SH-SY5Y (cell line): ENCODE measurements at regions not wholly inside any gene's neighbourhood (a gene's known extent, or its start where the extent isn't known, plus 50 kb on each side); places are given as distances from the start of the nearest gene placed in this dataset.

Source experiments
- GATA2 ChIP-seq: IDR thresholded peaks from 2 replicates; pipeline ENCODE4 v1.6.1; 2011; ENCODE audit warnings: mild to moderate bottlenecking, low read depth, low read length
- GATA3 ChIP-seq: IDR thresholded peaks from 2 replicates; pipeline ENCODE4 v1.6.1; 2011; ENCODE audit warnings: low read depth, mild to moderate bottlenecking, low read length, moderate library complexity

DNA sequence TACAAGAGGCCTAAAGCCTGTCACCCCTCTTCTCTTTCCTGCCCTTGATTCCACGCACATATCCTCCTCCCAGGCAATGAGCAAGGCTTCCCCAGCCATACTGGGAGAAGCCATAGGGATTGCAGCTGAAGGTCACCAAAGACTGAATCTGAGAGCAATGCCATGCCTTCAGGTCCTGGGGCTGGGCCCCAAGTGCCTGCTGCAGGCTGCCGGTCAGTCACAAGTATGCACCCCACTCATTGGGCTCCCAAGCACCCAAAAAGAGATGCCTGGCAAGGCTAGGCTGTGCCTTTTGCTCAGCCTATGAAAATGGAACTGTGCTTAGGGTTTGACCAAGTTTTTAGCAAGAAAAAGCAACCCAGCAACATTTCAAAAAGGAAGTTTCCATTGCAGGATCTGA, 210.6 kb upstream of the MAMLD1 start:
- TF ChIP-seq GATA2 (no peak), GATA3 (no peak)
